Endothelial cell of umbilical vein (primary cell): ENCODE measurements at regions not wholly inside any gene's neighbourhood (a gene's known extent, or its start where the extent isn't known, plus 50 kb on each side); places are given as distances from the start of the nearest gene placed in this dataset.

ENCODE experiments used
- BruUV-seq: library from RNA; stranded (reverse); fragments of 400-500 nt; replicated peaks from 2 replicates; lab custom pipeline; 2021; lab: Mats Ljungman, UMichigan
- CTCF ChIA-PET: fragments of 300-600, 350-600 bp; sonication (Branson Sonifier 250); formaldehyde crosslinking; loops from one replicate; lab custom pipeline; 2021; ENCODE audit warnings: antibody characterized with exemption, inconsistent platforms; lab: Charles Lee
- POLR2A ChIA-PET: fragments of 300-600, 350-600 bp; sonication (Branson Sonifier 250); formaldehyde crosslinking; loops from one replicate; lab custom pipeline; 2021; ENCODE audit warnings: antibody characterized with exemption, inconsistent platforms; lab: Charles Lee
- DNase-seq: peaks from one replicate; pipeline ENCODE4 v3.0.0-alpha.2; 2011; ENCODE audit warnings: low read depth, low spot score
- FAIRE-seq: peaks from 2 replicates; lab custom pipeline; 2011; peaks lifted over from hg19 to GRCh38; lab: Jason Lieb, UNC
- H2AFZ ChIP-seq: 2 replicates; pipeline ENCODE4 v1.6.0; 2012; ENCODE audit warnings: low read depth, low read length, control low read depth, inconsistent platforms
- H3K27ac ChIP-seq: 2 replicates; pipeline ENCODE4 v1.5.1; 2011; ENCODE audit warnings: low read depth, mild to moderate bottlenecking, control low read depth, low read length, moderate library complexity; ENCODE audit not compliant: insufficient read depth
- H3K27me3 ChIP-seq, 2 experiments: 2 replicates each; pipeline versions ENCODE4 v1.6.0 to v1.6.1; 2011; ENCODE audit warnings: low read length in 2 of 2, mixed read lengths in 1 of 2; ENCODE audit not compliant: control insufficient read depth in 2 of 2, insufficient read depth in 2 of 2
- H3K36me3 ChIP-seq, 2 experiments: 2 replicates in 1 of 2; 3 replicates in 1 of 2; pipeline ENCODE4 v1.5.1; 2011; ENCODE audit warnings: low read length in 2 of 2, mild to moderate bottlenecking in 1 of 2, moderate library complexity in 1 of 2; ENCODE audit not compliant: control insufficient read depth in 2 of 2, insufficient read depth in 2 of 2; ENCODE audit errors: extremely low read depth in 1 of 2
- H3K4me1 ChIP-seq: 3 replicates; pipeline ENCODE4 v1.5.1; 2011; ENCODE audit warnings: mild to moderate bottlenecking, low read length; ENCODE audit not compliant: control insufficient read depth, insufficient read depth; ENCODE audit errors: extremely low read depth
- H3K4me2 ChIP-seq: 2 replicates; pipeline ENCODE4 v1.6.1; 2011; ENCODE audit warnings: low read length, control low read depth, mixed read lengths; ENCODE audit not compliant: insufficient read depth
- H3K4me3 ChIP-seq, 3 experiments: fragments of 200-600 bp in 1 of 3; sonication (generic), shearing (Covaris generic) in 1 of 3; replicated peaks in 1 of 3; 2 replicates each; pipeline ENCODE4 v1.5.1; 2011 to 2016; ENCODE audit warnings: control low read depth in 3 of 3, low read length in 3 of 3, mild to moderate bottlenecking in 2 of 3, inconsistent platforms in 1 of 3, low read depth in 1 of 3, moderate library complexity in 1 of 3; ENCODE audit not compliant: insufficient read depth in 1 of 3
- H3K79me2 ChIP-seq: 2 replicates; pipeline ENCODE4 v1.6.0; 2012; ENCODE audit warnings: low read length, inconsistent platforms; ENCODE audit not compliant: control insufficient read depth, insufficient read depth
- H3K9ac ChIP-seq: replicated peaks from 2 replicates; pipeline ENCODE3; 2011; ENCODE audit warnings: low read length, control low read depth; ENCODE audit not compliant: insufficient read depth; ENCODE audit errors: extremely low read depth
- H3K9me1 ChIP-seq: replicated peaks from 3 replicates; pipeline ENCODE4 v1.6.0; 2011; ENCODE audit warnings: mild to moderate bottlenecking, low read length; ENCODE audit not compliant: control insufficient read depth, insufficient read depth; ENCODE audit errors: extremely low read depth
- H3K9me3 ChIP-seq: replicated peaks from 2 replicates; pipeline ENCODE4 v1.5.1; 2012; ENCODE audit warnings: low read length, inconsistent platforms; ENCODE audit not compliant: control insufficient read depth, insufficient read depth
- H4K20me1 ChIP-seq: replicated peaks from 2 replicates; pipeline ENCODE3; 2011; ENCODE audit warnings: mild to moderate bottlenecking, low read length; ENCODE audit not compliant: control insufficient read depth, insufficient read depth; ENCODE audit errors: extremely low read depth
- CTCF ChIP-seq, 2 donors: IDR thresholded peaks; 1 replicate in 1 of 2; 2 replicates in 1 of 2; pipeline ENCODE4 v1.5.1; 2011; ENCODE audit warnings: low read length in 2 of 2, mild to moderate bottlenecking in 2 of 2, moderate library complexity in 2 of 2, control low read depth in 1 of 2, inconsistent platforms in 1 of 2, low read depth in 1 of 2; ENCODE audit not compliant: insufficient read depth in 1 of 2; ENCODE audit errors: extremely low read depth in 1 of 2
- EZH2 ChIP-seq: IDR thresholded peaks from 2 replicates; pipeline ENCODE4 v1.6.1; 2012; ENCODE audit warnings: borderline replicate concordance, low read depth, mild to moderate bottlenecking, moderate library complexity, low read length, inconsistent platforms; ENCODE audit not compliant: severe bottlenecking
- FOS ChIP-seq: IDR thresholded peaks from 2 replicates; pipeline ENCODE4 v1.6.1; 2011; ENCODE audit warnings: mild to moderate bottlenecking, low read length, moderate library complexity, borderline replicate concordance; ENCODE audit not compliant: insufficient read depth
- GATA2 ChIP-seq: IDR thresholded peaks from 2 replicates; pipeline ENCODE4 v1.7.0; 2011; ENCODE audit warnings: low read depth, mild to moderate bottlenecking, moderate library complexity, mixed read lengths, low read length; ENCODE audit not compliant: insufficient read length, insufficient read depth
- JUN ChIP-seq: IDR thresholded peaks from 2 replicates; pipeline ENCODE4 v1.6.1; 2011; ENCODE audit warnings: borderline replicate concordance, low read depth; ENCODE audit not compliant: insufficient read length, insufficient read depth
- MAX ChIP-seq: IDR thresholded peaks from 2 replicates; pipeline ENCODE4 v1.6.1; 2011; ENCODE audit not compliant: insufficient read depth, insufficient read length
- MYC ChIP-seq: IDR thresholded peaks from one replicate; pipeline ENCODE4 v1.6.1; 2011; ENCODE audit warnings: mild to moderate bottlenecking, low read depth, low read length
- POLR2A ChIP-seq: IDR thresholded peaks from 2 replicates; pipeline ENCODE4 v1.6.1; 2012; ENCODE audit warnings: low read depth, mild to moderate bottlenecking, control low read depth, low read length
- POLR2AphosphoS5 ChIP-seq: IDR thresholded peaks from 2 replicates; pipeline ENCODE4 v1.6.1; 2012; ENCODE audit warnings: low read depth, mild to moderate bottlenecking, control low read depth, low read length, moderate library complexity; ENCODE audit not compliant: insufficient read depth
- dilution Hi-C: fragments of 300-500 bp; cut with MboI; formaldehyde crosslinking; loops from one replicate; pipeline ENCODE4 v1.15.0; 2019; ENCODE audit warnings: low sequenced_read_pairs; ENCODE audit not compliant: extremely low pct_ligation_motif_present
- intact Hi-C: fragments of 100-400 bp; cut with micrococcal nuclease; formaldehyde crosslinking; loops from one replicate; pipeline ENCODE4 v1.10.0; 2022

GRCh38 chr11:92436034-92436920 is 211.7 kb downstream of the FAT3 start:
- H3K9me3 ChIP-seq = no peaks in the 10 kb centered on the region
- H3K4me1 ChIP-seq = no peaks in the 10 kb centered on the region
- POLR2A ChIA-PET = no interaction called here
- no peak overlapping the region for H3K9ac ChIP-seq
- H4K20me1 ChIP-seq = no peaks in the 10 kb centered on the region
- H3K36me3 ChIP-seq = no peaks in the 10 kb centered on the region
- no peak for DNase-seq
- no peaks in the 10 kb centered on the region for H3K27me3 ChIP-seq
- FAIRE-seq = no peak
- dilution Hi-C loops (no loop called here), intact Hi-C loops (no loop called here)
- CTCF ChIA-PET = interaction anchor here (0.5 kb wide), 1 partner anchor 453 kb away, joined by 3 read pairs; no protein-coding TSS in a partner anchor
- no peak overlapping the region for H3K4me2 ChIP-seq
- no peaks in the 10 kb centered on the region for H3K9me1 ChIP-seq
- no peak for TF ChIP-seq GATA2
- TF ChIP-seq FOS = no peak
- TF ChIP-seq MYC = no peak
- TF ChIP-seq CTCF (IDR thresholded peaks at IDR 0.05; ENCODE audit: extremely low read depth in 1 of 2, insufficient read depth in 1 of 2, low read depth in 1 of 2, low read length in 2 of 2) = no peak
- no peak for TF ChIP-seq JUN
- TF ChIP-seq MAX = no peak
- TF ChIP-seq POLR2A = no peak
- TF ChIP-seq EZH2 = no peak
- no peak for TF ChIP-seq POLR2AphosphoS5
- no peak overlapping the region for H2AFZ ChIP-seq
- no peak overlapping the region for H3K4me3 ChIP-seq
- H3K27ac ChIP-seq = no peak overlapping the region
- no peaks in the 10 kb centered on the region for H3K79me2 ChIP-seq
- no TSS peak for BruUV-seq
